GM19238 (cell line): ENCODE measurements at regions not wholly inside any gene's neighbourhood (a gene's known extent, or its start where the extent isn't known, plus 50 kb on each side); places are given as distances from the start of the nearest gene placed in this dataset.

Source experiments
- DNase-seq: peaks from one replicate; pipeline ENCODE4 v3.0.0; 2011; ENCODE audit warnings: low spot score; ENCODE audit not compliant: insufficient read length

- no peak for DNase-seq
These were observed 104.6 kb upstream of the RUNX1 start for GRCh38 chr21:35153671-35154070.

- no peak for DNase-seq
These were observed 101.6 kb upstream of the RUNX1 start for GRCh38 chr21:35150562-35151226.

DNA sequence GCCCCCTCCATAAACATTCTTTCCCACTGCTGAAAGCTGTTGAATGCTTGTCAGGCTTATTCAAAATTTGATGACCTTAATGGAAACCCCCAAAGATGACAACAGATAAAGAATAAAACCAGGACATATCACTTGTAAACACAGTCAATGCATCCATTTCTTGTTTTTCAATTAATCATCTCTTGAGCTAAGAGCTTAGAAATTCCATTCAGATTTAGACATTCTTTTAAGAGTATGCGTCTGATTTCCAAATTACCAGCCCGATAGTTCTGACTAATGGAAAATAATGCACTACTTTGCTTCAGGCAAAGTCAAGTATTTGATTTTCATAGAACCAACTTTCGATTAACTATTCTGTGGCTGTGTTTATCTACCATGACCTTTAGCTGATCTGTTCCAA lies 100.6 kb upstream of the RUNX1 start:
- DNase-seq = no peak

DNA sequence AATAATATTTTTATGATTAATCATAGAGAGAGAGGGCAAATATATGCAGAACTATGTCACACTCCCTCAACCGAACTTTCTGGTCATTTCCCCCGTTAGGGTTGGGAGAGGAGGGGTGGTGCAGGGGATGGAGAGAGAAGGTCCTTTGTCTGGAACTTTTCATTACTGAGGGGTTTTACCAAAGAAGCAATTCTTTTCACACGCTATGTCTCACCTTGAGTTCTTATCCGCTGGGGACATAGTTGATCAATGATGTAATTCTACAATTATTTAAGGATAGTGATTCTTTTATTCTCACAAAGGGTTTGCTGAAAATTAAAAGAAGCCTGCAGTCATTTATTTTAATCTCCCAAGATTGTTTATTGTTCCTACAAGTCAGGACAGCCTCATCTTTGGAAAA lies 98.3 kb upstream of the RUNX1 start:
- DNase-seq = no peak

- DNase-seq = no peak
These were observed 96.6 kb upstream of the RUNX1 start for GRCh38 chr21:35145626-35146233.

DNA sequence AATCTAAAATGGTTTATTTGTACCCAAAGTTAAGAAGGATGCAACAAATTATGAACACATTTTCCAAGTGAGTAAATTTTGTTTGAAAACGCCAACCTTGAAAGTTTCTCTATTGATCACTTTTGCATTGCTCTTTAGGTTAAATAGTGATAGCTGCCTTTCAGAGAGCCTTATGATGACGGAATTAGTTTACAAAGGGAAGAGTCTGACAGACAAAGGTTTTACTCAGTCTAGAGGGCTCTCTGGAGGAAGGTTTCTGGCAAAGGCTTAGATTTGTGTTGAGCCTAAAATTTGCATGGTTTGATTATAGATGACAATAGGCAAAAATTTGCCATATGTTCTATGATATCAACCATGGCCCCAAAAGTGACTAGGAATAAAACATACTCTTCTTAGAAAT lies 95.9 kb upstream of the RUNX1 start:
- no peak for DNase-seq

GRCh38 chr21:35142036-35142815 lies 93.1 kb upstream of the RUNX1 start:
- no peak for DNase-seq

- DNase-seq = no peak
These were observed 90.2 kb upstream of the RUNX1 start for GRCh38 chr21:35139382-35139715.

DNA sequence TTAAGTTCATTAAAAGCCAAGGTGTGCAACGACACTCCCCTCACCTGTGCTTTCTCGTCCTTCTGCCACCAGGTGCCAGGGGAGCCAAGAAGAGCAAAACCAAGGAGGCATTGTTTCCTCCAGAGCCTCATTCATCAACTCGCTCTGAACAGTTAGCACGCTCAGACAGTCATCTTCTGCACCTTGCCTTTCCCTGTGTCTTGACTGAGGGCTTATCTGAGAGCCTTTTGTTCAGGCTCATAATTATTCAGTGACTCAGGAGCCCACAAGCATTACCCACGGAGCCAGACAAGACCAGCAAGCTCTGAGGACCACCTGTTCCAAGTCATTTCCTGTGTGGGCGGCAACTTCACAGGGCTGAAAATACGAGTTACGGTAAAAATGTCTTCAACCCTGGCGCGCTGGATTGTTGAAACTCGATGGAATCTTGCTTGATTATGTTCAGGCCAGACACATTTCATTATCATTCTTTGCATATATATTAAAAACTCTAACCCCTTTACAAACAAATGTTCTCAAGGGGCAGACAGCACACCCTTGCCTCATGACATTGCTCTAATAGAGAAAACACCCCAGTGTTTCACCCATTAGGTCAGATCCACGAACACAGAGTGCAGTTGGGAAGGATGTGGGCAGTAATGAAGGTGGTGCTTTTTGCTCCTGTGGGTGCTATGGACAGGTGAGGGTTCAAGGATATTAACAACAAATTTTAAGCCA lies 89.7 kb upstream of the RUNX1 start:
- no peak for DNase-seq

- DNase-seq = no peak
These were observed 87.6 kb upstream of the RUNX1 start for GRCh38 chr21:35136586-35137219.

GRCh38 chr21:35136106-35136505 lies 87.0 kb upstream of the RUNX1 start:
- DNase-seq = no peak

DNA sequence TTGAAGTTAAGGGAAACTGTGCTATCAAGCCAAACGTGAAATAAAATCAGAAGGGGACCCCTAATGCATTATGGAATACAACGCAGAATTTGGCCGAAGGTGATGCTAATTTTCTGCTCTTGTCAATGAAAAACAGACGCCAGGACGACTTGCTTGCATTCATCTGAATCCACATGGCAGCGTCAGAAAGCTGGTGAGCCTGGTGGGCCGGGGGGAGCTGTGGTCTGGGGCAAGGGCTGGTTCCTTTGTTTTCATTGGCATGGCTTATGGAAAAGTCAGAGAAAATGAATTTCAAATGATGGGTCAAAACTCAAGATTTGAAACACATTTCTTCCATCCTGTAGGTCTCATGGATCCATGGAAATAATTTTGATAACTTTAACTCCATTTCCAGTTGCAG lies 86.4 kb upstream of the RUNX1 start:
- DNase-seq = no peak

- no peak for DNase-seq
These were observed 85.2 kb upstream of the RUNX1 start for GRCh38 chr21:35134309-35134708.

DNA sequence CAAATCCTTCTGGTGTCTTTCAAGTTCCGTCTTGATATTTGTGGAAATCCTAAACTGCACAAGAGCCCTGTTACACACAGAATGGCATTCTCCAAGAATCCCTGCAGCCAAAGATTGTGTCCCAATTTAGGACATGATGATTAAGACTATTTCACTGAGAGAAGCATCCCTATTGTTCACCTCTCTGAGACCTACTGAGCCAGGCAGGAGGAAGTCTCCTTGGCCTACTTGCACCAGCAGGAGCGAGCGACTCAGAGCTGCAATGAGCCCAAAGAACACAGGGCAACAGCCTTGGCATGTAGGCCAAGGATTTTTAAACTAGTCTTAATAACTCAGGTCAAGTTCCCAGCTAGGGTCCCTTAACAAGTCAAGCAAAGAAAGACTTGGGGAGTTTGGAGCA lies 79.4 kb upstream of the RUNX1 start:
- no peak for DNase-seq

DNA sequence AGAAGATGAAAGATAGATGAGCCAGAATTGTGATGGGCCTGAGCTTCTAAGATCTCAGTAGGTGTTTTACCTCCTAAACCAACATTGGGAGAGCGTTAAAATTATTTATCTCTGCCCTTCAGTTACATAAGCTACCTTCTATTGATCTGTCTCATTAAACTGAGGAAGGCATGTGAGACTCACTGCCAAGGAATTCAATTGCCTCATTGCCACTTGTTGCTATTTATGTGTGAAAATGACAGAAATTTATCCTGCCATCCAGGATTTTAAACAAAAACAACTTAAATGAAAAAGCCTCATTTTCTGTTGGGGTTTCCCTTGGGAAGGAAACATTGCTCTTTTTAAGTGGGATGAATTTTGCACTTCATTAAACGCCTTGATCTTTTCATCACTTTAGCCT lies 78.7 kb upstream of the RUNX1 start:
- no peak for DNase-seq

DNA sequence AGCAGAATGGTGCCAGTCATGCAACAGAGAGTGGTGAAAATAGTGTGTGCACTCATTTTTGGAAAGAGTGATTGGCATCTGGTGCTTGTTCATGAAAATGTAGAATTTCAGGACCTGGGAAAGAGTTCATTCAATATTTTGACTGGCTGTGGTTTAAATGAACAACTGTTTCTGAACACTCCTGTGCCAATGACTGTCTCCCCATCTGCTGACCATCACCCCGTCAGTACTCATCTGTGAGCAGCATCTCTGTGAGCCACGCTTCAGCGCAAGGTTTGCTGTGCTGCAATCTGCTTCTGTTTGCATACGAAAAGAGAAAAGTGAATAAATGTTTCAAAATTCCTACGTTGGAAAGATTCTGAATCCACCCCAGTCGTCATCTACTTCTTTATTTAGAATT lies 77.9 kb upstream of the RUNX1 start:
- DNase-seq = no peak

DNA sequence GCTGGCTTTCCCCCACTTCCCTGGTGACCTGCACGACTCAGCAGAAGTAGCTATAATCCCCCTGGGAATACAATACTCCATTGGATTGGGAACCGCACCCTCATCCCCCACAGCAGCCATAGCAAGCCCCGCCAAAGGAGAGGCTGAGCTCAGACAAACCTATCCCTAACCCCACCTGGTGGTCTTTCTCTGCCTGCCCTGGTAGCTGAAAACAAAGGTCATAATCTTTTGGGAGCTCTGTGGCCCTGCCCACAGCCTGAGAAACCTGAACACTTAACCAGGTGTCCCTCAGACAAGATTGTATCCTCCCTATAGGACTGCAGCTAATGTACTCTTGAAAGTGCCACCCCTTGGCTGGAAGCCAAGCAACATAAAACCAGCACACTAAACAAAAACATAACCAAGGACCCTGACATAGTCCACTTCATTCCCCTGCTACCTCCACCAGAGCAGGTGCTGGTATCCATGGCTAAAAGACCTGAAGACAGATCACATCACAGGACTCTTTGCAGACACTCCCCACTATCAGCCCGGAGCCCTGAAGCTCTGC lies 71.6 kb upstream of the RUNX1 start:
- DNase-seq = no peak

DNA sequence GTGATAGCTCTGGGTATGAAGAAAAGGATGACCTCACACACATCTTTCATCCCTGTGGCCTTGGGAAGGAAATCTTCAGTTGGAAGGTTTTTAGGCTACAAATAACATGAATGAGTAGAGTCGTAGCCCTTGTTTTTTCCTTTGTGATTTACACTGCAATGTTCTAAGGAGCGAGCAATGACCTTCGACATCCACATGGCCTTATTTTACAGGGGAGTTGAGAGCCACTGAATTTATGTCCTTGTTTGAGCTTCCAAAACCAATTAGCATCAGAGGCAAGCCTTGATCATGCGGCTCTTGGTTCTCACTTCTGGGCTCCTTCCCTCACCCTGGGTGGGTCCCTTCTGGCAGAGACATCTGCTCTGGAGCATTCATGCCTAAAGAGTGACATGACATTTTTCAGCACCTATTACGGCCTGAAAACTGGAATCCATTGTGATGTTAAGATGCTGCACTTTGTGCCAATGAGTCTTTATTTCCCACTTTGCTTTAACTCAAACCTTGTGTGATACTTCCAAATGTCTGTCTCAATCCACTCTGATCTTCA lies 70.5 kb upstream of the RUNX1 start:
- no peak for DNase-seq

GRCh38 chr21:35116777-35117176 lies 67.7 kb upstream of the RUNX1 start:
- no peak for DNase-seq

GRCh38 chr21:35113064-35113463 lies 64.0 kb upstream of the RUNX1 start:
- DNase-seq = no peak

- no peak for DNase-seq
These were observed 62.3 kb upstream of the RUNX1 start for GRCh38 chr21:35111321-35111930.
